ENCODE measurements at regions not wholly inside any gene's neighbourhood (a gene's known extent, or its start where the extent isn't known, plus 50 kb on each side); places are given as distances from the start of the nearest gene placed in this dataset.

DNA sequence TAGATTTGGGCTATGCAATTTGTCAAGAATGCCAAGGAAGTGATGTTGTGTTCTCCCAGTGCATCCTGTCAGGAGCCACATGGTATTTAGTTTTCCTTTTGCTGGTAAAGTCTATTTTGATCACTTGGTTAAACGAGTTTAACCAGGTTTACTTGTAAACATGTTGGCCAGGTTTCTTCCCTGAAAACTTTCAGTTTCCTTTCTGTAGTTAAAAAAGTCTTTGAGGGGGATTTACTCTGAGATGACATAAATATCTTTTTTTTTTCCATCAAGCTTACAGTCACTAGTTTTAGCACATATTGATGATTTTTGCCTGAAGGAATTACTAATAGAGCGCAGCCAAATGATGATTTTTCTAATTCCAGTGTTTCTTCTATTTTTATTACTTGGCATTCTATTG lies 320.5 kb downstream of the PHF14 start:
- no peak for DNase-seq

DNA sequence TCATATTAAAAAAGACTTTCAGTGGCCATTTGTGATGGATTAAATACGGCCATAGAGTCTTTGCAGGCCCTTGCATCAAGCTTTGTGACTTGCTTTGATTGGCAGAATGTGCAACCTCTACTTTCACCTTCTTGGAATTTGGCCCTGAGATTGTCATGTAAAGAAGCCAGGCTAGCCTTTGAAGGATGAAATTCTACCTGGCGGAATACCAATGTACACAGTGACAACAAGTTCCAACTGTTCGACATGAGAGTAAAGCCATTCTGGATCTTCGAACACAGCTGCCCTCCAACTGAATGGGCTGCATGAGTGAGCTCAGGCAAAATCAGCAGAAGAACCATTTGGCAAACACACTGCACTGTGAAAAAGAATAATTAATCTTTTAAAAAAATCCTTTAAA lies 321.3 kb downstream of the PHF14 start:
- DNase-seq, result no peak

DNA sequence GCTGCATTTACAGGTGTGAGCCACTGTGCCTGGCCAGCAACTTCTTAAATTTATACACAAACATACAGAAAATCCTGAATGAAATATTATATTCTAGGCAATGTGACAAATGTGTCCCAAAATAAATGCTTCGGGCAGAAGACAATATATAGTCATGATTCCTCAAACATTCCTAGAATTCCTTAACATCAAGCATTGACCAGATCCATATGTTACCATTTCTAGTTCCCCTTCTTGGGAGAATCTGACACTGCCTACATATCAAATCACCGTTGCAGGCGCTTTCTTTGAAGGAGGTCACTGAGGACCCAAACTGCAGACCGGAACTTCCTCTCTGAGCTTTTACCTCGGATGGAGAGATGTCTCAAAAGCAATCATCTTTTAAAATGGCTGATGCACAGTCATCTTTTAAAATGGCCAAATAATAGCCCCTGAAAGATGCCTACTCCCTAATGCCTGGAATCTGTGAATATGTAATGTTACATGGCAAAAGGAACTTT lies 323.5 kb downstream of the PHF14 start:
- no peak for DNase-seq

DNA sequence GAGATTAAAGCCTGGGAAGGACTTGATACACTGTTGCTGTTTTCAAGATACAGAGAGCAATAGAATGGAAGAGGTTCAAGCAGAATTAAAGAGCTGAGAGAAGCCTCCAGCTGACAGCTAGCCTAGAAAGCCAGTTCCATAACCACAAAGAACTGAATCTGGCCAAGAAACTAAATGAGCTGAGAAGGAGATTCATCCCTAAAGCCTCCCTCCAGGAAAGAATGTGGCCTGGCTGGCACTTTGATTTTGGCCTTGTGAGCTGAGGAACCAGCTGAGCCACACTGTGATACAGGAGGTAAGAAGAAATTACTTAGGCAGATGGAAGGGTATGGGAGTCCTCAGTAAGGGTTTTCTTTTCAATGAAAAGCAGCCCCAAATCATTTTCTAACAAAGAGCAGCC lies 324.1 kb downstream of the PHF14 start:
- no peak for DNase-seq

DNA sequence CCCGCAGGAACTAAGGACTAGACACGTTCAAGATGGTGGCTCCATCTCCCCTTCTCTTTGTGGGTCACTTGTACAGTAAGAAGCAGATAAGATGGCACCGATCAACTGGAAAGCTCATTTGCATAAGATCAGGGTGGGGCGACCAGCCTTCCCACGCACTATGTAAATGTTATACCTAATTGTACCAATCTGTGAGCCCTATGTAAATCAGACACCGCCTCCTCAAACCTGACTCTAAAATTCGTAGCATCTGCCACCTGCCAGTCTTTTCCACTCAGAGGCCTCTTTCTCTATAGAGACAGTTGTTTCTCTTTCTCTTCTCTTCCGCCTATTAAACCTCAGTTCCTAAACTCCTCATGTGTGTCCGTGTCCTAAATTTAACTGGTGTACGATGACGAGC lies 324.5 kb downstream of the PHF14 start:
- no peak for DNase-seq

DNA sequence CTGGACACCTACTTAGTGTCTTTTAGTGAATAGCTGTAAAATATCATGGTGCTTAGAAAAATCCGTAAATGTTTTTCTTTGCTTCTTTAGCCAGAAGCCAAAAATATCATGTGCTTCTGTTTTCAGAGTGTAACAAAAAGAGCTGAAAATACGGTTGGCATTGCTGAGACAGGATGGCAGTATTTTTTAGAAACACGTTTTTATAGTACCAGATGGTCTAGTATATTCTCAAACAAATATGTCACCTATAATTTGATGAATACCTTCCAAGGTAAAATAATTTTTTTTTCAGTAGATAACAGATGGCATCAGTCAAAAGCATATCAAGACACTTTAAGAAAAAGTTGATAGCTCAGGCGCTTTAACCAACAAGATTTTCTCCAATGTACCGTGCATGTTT lies 326.6 kb downstream of the PHF14 start:
- DNase-seq, result no peak

DNA sequence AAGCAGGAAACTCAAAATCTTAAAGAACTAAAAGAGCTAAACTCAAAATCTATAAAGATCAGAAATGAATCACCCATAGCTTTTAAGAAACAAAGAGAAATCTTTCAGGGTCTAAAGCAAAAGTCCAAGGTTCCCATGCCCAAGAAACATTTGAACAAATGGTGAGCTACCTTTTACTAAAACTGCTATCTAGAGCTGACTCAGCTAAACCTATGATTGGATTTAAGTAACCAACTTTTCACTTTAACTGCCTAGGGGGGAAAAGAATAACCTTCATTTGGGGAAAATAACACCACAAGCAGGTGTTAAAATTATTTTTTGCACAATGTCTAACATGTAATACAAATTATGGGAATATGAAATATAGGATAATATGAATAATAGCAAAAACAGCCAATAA lies 328.4 kb downstream of the PHF14 start:
- no peak for DNase-seq

DNA sequence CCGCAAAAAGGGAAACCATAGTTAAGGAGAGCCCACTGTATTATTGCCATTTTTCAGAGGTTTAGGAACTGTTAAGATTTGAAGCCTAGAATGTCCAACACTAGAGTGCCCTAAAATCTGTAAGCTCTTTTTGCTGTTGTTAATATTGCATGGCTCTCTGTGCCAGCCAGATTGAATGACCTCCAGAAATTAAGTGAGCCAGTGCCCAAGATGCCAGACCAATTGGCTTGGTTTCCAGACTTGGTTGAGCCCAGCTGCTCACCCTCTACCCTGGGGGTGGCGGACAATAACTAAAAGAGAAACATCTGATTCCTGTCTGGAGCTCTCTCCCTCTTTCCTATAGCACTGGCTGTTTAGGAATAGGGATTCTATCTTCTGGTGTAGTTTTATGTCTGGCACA lies 340.1 kb downstream of the PHF14 start:
- peak in 1 of 56 donors; percentile 1 for DNase-seq

DNA sequence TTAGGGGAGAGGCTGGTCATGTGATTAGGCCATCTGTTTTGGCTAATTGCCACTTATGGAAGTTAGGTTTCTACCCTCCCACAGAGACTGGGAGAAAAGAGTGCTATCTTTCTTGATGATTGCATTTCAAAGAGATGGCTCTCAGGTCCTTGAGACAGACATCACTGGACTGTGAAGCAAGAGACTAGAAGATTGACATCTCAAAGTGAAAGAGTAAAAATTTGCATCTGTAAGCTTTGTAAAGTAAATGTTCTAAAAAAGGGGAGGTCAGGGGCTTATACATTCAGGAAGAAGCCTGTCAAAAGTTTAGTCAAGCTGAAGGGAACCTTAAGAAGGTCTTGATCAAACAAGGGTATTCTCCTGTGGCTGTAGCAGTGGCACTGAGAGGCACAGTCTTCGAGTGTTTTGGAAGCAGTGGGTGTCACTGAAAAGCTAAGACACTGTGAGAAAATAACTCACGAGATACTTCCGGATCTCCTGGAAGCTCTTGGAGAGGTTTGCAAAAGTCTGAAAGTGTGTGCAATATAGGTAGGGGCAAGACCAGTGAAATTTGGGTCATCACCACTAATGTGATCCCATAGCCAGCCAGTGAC lies 342.1 kb downstream of the PHF14 start:
- no peak for DNase-seq

DNA sequence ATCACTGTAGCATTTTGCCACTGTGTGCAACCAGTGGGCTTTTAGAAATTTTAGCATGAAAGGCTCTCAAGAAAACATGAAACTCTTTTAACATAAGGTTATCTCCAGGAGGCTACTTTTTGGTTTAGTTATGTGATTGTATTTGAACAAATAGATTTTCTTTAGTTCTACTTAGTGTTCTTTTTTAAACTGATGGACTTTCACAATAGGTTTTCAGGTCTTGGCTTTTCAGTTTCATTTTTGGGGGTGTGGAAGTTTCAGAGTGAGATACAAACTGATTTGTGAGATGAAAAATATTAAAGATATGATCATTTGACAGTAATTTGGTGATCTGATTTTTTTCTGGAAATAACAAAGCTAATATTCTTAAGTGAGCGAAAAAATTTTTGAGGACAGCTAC lies 344.1 kb downstream of the PHF14 start:
- DNase-seq, result no peak

DNA sequence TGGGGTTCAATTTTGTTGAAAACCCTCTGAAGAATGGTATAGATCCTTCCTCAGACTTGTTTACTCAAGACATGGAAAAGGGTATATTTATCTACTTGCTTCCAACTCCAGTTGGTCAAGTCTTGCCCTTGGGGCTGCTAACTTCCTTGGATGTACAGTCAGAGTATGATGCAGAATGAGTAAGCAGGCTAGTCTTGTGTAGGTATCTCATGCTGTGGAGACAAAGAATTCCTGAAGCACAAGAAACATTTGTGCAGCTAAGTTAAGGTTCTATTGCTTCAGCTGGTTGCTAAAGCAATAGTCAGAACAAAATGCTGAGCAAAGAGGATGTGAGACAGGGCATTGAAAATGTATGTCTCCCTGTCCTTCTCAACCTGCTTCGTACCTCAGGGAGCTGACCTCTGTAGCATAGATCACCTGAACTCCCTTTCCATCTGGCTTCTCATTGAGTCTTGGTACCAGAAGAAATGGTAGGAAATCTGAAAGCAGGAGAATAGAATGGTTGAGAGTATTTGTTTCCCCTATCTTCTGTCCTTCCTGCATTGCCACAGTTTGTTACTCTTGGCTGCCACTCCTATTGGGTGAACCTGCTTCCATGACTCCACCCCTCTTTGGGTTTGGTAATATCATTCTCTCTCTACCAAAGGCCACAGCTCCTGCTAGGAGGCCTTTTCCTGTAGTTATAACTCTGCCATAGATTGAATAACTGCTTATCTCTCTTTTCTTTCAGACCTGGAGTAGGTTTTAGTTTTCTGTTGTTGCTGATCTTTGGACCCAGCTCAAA lies 346.0 kb downstream of the PHF14 start:
- DNase-seq, result no peak

All from nucleus accumbens (tissue), 56 donors.